ENCODE measurements at regions not wholly inside any gene's neighbourhood (a gene's known extent, or its start where the extent isn't known, plus 50 kb on each side); places are given as distances from the start of the nearest gene placed in this dataset.

DNA sequence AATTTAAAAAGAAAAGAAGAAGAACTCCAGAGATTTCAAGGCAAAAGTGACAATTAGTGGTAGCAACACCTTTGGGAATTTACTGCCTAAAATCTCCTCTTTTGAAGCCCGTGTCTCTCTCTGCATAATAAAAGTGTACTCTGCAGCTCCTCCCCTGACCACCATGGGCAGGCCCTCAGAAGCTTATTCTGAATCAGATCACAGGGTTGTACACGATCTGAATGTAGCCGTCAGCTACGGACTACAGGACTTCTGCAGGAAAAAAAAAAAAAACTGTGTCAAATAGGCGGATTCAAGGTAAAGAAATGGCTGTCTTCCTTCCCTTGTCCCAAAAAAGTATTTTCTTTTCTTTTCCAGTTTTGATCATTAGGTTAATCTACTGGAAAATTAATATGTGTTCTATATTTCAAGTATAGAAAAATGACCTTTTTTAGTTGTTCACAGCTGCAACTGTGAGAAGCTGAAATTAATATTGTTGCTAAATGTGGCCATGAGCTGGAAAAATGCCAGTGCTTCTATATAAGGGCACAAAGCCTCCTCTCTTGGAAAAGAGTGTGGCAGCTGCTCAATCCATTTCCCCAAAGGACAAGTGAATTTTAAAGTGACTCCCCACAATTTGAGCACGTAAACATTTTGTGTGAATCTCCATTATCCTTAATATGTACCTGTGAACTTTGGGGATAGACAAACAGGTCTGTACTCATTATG, 397.4 kb downstream of the C6orf118 start:
- Histone ChIP-seq H3F3A (ENCODE audit: insufficient read depth) (no peaks in the 10 kb centered on the region), H3K4me2 (ENCODE audit: low read depth, low read length, poor library complexity, severe bottlenecking) (no peak overlapping the region), H2AFZ (ENCODE audit: low read depth, low read length, severe bottlenecking) (no peak overlapping the region), H3K27ac (ENCODE audit: low read depth, low read length) (no peak overlapping the region), H3K9me2 (replicated peaks; ENCODE audit: insufficient read depth, low read length) (no peaks in the 10 kb centered on the region), H3K79me2 (ENCODE audit: insufficient read depth, low read length) (no peaks in the 10 kb centered on the region), H3K27me3 (ENCODE audit: low read length) (no peaks in the 10 kb centered on the region), H3K9me3 (ENCODE audit: insufficient read depth, low read length) (no peaks in the 10 kb centered on the region), H3K4me3 (ENCODE audit: insufficient read depth, low read length, poor library complexity, severe bottlenecking) (no peak overlapping the region), H3K36me3 (ENCODE audit: low read length) (no peaks in the 10 kb centered on the region), H3K9ac (ENCODE audit: low read length) (no peak overlapping the region), H4K20me1 (ENCODE audit: low read depth, low read length) (no peaks in the 10 kb centered on the region)
- TF ChIP-seq, protein P1, sequence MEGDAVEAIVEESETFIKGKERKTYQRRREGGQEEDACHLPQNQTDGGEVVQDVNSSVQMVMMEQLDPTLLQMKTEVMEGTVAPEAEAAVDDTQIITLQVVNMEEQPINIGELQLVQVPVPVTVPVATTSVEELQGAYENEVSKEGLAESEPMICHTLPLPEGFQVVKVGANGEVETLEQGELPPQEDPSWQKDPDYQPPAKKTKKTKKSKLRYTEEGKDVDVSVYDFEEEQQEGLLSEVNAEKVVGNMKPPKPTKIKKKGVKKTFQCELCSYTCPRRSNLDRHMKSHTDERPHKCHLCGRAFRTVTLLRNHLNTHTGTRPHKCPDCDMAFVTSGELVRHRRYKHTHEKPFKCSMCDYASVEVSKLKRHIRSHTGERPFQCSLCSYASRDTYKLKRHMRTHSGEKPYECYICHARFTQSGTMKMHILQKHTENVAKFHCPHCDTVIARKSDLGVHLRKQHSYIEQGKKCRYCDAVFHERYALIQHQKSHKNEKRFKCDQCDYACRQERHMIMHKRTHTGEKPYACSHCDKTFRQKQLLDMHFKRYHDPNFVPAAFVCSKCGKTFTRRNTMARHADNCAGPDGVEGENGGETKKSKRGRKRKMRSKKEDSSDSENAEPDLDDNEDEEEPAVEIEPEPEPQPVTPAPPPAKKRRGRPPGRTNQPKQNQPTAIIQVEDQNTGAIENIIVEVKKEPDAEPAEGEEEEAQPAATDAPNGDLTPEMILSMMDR (IDR thresholded peaks at IDR 0.05; ENCODE audit: insufficient read depth, low read length, poor library complexity, severe bottlenecking), result no peak
- no peak for TF ChIP-seq EZH2phosphoT487 (conservative IDR thresholded peaks at IDR 0.05; ENCODE audit: low read length)

DNA sequence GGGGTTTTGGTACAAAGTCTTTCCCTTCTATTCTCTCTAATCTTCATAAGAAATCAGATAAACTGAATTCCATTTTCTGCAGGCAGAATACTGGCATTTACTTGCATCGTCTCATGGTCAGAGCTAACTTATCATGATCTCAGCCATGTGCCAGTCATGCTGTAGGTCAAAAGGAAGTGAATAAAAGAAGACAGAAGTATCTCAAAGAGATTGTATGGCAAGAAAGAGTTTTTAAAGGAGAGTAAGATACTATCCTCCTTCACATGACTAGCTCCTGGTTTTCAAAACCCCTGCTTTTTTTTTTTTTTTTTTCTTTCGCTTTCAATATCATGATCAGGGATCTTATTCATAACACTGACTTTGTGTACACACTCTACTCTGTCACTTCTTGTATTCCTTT, 398.3 kb downstream of the C6orf118 start:
- Histone ChIP-seq H3K9me3 (ENCODE audit: insufficient read depth, low read length) (no peaks in the 10 kb centered on the region), H3K36me3 (ENCODE audit: low read length) (no peaks in the 10 kb centered on the region), H3K4me2 (ENCODE audit: low read depth, low read length, poor library complexity, severe bottlenecking) (no peak overlapping the region), H3K9me2 (replicated peaks; ENCODE audit: insufficient read depth, low read length) (no peaks in the 10 kb centered on the region), H3K27ac (ENCODE audit: low read depth, low read length) (no peak overlapping the region), H3K79me2 (ENCODE audit: insufficient read depth, low read length) (no peaks in the 10 kb centered on the region), H4K20me1 (ENCODE audit: low read depth, low read length) (no peaks in the 10 kb centered on the region), H3K27me3 (ENCODE audit: low read length) (no peaks in the 10 kb centered on the region), H3F3A (ENCODE audit: insufficient read depth) (no peaks in the 10 kb centered on the region), H3K4me3 (ENCODE audit: insufficient read depth, low read length, poor library complexity, severe bottlenecking) (no peak overlapping the region), H2AFZ (ENCODE audit: low read depth, low read length, severe bottlenecking) (no peak overlapping the region), H3K9ac (ENCODE audit: low read length) (no peak overlapping the region)
- no peak for TF ChIP-seq EZH2phosphoT487 (conservative IDR thresholded peaks at IDR 0.05; ENCODE audit: low read length)
- TF ChIP-seq, protein P1 (IDR thresholded peaks at IDR 0.05; ENCODE audit: insufficient read depth, low read length, poor library complexity, severe bottlenecking), result no peak

DNA sequence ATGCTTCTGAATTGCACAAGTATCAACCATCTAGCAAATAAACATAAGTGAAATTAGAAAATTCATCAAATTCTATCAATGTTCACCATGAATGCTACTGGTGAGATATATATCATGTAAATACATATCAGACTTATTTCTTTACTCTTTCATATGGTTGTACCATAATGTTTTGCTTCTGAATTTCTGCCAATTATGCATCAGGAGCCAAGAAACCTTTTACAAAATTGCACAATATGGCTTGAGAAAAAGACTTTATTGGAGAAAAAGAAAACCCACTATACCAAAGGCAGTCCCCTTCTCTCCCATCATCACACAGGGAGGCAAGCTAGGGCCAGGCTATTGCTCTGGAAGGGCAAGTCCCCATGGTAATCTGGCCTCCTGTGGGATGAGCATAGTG, 402.6 kb downstream of the C6orf118 start:
- Histone ChIP-seq H2AFZ (ENCODE audit: low read depth, low read length, severe bottlenecking) (no peak overlapping the region), H3K9me3 (ENCODE audit: insufficient read depth, low read length) (no peaks in the 10 kb centered on the region), H3K9ac (ENCODE audit: low read length) (no peak overlapping the region), H3K4me2 (ENCODE audit: low read depth, low read length, poor library complexity, severe bottlenecking) (no peak overlapping the region), H3K79me2 (ENCODE audit: insufficient read depth, low read length) (no peaks in the 10 kb centered on the region), H3K36me3 (ENCODE audit: low read length) (no peaks in the 10 kb centered on the region), H3K27ac (ENCODE audit: low read depth, low read length) (no peak overlapping the region), H3K9me2 (replicated peaks; ENCODE audit: insufficient read depth, low read length) (no peaks in the 10 kb centered on the region), H3K4me3 (ENCODE audit: insufficient read depth, low read length, poor library complexity, severe bottlenecking) (no peak overlapping the region), H4K20me1 (ENCODE audit: low read depth, low read length) (no peaks in the 10 kb centered on the region), H3F3A (ENCODE audit: insufficient read depth) (no peaks in the 10 kb centered on the region), H3K27me3 (ENCODE audit: low read length) (no peaks in the 10 kb centered on the region)
- TF ChIP-seq, protein P1 (IDR thresholded peaks at IDR 0.05; ENCODE audit: insufficient read depth, low read length, poor library complexity, severe bottlenecking), result no peak
- no peak for TF ChIP-seq EZH2phosphoT487 (conservative IDR thresholded peaks at IDR 0.05; ENCODE audit: low read length)
